NCI-H1105 treated with DMSO at 0.1 percent for 48 hours (cell line): ENCODE measurements at regions not wholly inside any gene's neighbourhood (a gene's known extent, or its start where the extent isn't known, plus 50 kb on each side); places are given as distances from the start of the nearest gene placed in this dataset.
"Not testable (repeated sequence)": the region's sequence is repeated elsewhere in the genome, so short reads cannot be mapped to it uniquely, and the experiment has no call there.

Experiments
- DNase-seq: peaks from one replicate; lab custom pipeline; 2025; lab: John Stamatoyannopoulos, UW

GRCh38 chr2:47295131-47295980 is 73.8 kb upstream of the EPCAM start:
- DNase-seq, result no peak

- no peak for DNase-seq
These were observed 75.1 kb upstream of the EPCAM start for GRCh38 chr2:47293976-47294375.

DNA sequence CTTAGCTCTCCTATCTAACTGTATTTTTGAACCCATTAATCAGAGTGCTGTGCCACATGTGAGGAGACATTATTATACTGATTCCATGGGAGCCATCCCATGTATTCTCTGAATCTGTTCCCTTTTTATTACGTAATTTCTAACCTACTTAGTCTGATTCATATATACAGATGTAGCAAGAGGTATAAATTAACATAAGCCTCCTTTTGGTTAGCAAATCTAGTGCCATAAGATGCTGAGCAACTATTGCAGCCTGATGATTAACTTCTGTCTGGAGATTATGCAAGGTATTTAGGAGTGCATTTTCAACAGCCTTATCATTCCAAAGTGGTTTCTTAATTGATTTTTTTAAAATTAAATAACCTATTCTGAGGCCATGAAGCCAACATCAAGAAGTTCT is 80.2 kb upstream of the EPCAM start:
- DNase-seq, result no peak

- no peak for DNase-seq
These were observed 85.5 kb upstream of the EPCAM start for GRCh38 chr2:47283659-47284058.

GRCh38 chr2:47282621-47283272 is 86.4 kb upstream of the EPCAM start:
- DNase-seq, result no peak

- DNase-seq, result not testable (repeated sequence)
These were observed 89.6 kb upstream of the EPCAM start for GRCh38 chr2:47279525-47279924.

DNA sequence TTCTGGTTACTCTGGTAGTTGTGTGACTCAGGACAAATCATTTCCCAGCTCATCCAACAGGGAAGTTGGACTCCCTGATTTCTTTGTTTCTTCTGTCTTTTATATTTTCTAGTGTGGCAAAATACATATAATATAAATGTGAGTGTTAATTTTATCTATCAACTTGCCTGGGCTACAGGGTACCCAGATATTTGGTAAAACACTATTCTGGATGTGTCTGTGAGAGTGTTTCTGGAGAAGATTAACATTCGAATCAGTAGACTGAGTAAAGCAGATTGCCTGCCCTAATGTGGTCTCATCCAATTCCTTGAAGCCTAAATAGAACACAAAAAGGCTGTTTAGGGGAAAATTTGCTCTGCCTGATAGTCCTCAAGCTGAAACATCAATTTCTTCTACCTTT is 91.1 kb upstream of the EPCAM start:
- DNase-seq, result no peak

- DNase-seq, result no peak
These were observed 91.9 kb upstream of the EPCAM start for GRCh38 chr2:47277187-47277586.

DNA sequence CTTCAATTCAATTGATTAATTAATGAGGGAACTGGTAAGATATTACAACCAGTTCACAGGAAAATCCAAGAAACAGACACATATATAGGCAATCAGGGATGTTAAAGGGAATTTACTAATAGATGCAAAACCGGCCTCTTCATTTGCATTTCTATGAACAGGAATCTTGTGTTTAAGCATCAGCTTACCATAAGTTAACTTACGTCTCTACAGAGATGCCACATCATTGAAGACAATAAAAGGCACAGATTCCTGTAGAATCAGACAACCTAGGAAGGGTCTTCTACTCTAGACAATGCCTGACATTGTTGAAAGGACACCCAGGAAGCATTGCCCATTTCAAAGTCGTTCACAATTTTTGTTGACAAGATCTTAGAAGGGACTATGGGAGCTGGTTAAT is 93.0 kb upstream of the EPCAM start:
- DNase-seq, result no peak

GRCh38 chr2:47274054-47274782 is 94.9 kb upstream of the EPCAM start:
- no peak for DNase-seq

- no peak for DNase-seq
These were observed 96.0 kb upstream of the EPCAM start for GRCh38 chr2:47272905-47273758.

- DNase-seq, result peak; percentile 71
These were observed 95.9 kb upstream of the CALM2 start for GRCh38 chr2:47272031-47272864.

DNA sequence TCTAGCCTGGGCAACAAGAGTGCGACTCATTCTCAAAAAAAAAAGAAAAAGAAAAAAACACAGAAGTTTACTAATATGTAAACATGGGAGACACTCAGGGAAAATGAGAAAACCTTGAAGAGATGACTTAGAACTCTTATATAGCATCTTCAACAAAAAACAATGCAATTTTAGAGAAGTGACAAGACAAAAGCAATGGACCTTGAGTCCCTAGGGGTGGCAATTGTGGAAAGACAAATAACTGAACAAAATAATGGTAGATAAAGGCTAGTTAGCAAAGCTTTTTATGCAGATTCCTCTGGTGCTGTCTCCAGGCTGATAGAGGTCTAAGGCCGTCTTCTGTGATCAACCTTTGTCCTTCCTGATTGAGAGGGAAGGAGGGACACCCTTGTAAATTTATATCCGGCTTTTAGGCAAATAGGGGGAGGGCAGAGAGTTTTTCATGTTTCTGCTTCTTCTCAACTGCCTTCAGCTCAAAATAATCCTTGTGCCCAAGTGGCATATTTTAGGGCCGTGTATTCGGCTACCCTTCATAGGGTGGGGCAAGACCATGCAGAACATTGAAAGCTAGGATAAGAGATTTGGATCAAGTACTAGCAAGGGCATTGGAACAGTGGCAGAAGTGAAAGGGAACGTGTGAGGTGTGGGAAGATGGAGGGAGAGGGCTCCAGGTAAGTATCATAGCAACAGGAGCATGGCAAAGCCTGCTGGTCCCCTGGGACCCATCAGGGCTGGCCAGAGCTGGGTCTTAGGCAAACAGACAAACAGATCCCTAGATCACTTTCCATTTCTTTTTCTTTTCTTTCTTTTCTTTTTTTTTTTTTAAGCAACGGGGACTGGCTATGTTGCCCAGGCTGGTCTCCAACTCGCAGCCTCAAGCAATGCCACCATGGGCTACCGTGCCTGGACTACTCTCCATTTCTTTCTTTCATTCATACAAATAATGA is 95.0 kb upstream of the CALM2 start:
- peak; percentile 44 for DNase-seq

DNA sequence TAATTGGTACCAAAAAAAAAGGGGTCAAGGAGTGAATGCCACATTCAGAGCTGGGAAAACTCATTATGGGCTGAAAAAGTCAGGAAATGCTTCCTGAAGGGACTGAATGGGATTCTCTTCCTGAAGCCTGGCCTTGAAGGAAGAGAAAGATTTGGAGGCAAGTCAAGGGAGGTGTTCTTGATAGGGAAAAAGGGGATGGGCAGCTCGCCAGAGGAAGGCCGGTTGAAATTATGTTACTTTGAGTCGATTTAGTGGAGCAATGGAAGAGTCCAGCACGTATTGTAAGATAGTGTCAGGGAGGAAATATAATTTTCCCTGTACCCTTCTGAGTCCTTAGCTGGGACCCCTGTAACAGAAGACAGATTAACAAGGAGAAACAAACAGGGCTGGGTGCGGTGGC is 94.1 kb upstream of the CALM2 start:
- no peak for DNase-seq

DNA sequence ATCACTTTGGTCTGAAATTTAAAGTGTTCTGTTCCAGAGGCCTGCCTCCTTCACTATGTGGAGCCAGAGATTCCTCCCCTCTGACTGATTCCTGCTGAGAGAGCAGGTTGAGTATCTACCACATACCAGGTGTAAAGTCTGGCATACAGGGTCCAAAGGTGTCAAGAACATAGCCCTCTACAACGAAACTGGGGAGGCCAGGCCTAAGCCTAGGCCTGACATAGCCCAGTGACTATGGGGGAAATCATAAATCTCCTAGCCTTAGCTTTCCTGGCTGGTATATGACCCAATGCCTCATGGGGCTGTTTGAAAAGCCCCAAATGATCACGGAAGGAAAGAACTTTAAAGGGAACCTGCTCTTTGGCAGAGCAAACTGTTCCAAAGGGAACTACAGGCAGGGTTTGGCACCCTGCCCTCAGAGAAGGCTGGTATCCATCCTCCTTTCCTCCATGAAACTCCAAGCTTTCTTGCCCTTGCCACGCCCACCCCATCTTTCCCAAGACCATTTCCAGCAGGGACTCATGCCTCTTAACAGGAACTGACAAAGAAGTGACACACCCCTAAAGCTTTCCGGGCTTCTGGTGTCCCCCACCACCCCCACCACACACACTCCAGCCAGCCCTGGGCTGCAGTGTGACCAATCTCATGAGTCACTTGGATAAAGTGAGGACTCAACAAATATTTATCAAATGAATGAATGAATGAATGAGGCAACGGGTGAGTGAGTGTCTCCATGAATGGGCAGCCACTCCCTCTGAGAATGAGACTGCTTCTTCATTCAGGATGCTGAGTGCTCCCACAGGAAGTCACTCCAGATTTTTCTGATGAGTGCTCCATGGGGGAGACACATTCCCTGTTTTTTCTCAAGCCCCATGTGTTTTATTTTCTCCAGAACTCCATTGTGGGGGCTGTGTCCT is 93.3 kb upstream of the CALM2 start:
- DNase-seq, result no peak

GRCh38 chr2:47267711-47268086 is 91.4 kb upstream of the CALM2 start:
- no peak for DNase-seq

DNA sequence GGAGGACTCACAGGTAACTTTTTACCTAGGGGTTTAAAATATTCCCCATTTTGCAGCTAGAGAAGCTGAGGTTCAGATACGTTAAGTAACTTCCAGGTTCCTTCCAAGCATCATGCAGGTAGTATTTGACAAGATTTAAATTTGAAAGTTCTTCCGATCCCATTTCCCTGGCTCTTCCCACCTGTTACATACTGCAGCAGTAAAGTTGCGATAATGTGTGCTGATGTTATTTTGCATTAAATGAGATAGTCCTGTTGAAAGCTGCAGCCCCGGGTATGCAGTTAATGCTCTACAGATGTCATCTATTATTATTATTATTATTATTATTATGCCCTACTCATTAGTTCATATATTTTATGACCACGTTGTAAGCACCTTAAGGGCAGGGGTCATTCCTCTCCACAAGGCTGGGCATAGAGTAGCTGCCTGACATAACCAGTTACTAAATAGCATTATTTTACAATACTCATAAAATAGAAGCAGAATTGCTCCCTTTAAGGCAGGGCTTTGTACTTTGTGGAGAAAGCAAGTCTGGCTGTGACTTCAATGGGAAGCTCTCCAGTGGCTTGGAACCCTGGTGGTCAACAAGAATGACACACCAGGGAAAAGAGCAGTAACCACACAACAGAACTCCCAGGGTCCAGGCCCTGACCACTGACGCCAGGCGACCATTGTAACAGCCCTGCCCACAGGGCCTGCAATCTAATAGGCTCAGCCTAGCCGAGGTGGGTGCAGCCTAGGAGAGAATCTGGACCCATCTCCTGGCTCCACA is 90.8 kb upstream of the CALM2 start:
- DNase-seq, result no peak

- DNase-seq, result no peak
These were observed 89.5 kb upstream of the CALM2 start for GRCh38 chr2:47265751-47266231.
